Daoy (cell line): ENCODE measurements at regions not wholly inside any gene's neighbourhood (a gene's known extent, or its start where the extent isn't known, plus 50 kb on each side); places are given as distances from the start of the nearest gene placed in this dataset.

ENCODE experiments used
- DNase-seq: peaks from one replicate; pipeline ENCODE4 v3.0.0-alpha.2; 2015; ENCODE audit warnings: low read depth

DNA sequence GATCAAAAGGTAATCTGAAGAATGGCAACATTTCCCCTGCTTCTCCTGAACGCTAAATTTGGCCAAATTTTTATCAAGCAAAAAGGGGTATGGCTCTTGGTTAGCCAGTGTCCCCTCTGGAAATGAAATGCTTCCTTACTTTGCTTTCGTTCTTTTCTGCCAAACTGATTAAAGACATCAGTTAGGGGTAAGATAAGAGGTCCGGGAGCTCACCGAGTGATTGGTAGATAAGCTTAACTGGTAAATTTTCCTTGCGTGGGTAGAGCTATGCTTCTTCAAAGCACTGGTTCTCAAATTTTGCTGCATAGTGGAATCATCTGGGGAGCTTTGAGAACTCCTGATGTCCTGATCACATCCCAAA, 62.7 kb upstream of the MAPRE2 start:
- DNase-seq, result no peak

DNA sequence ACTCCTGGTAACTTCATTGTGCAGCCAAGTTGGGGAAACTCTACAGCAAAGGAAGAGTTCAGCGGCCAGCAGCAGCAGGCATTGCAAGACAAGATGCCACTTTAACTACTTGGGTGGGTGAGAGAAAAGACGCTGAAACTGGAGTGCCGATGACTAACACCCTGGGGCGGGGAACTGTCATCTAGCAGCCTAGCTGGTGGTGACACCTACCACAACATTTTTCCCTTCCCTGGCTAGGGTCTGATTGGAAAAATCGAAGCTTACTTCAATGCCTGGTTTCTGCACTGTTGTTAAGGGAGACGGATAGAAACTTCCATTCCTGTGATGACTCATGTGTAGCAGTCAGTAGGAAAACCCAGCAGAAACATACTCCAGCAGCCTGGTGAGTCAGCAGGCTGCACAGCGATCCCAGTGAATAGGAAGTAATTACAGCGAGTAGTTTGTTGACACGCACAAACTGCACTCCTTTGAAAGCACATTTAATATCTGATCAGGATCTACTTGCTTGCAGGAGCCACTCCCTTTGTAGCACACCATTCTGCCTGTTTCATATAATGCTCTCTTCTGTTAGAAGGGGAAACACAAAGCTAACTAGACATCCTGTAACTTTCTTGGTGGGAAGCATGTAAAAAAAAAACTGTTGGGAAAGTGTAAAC, 62.1 kb upstream of the MAPRE2 start:
- DNase-seq, result peak; percentile 93

DNA sequence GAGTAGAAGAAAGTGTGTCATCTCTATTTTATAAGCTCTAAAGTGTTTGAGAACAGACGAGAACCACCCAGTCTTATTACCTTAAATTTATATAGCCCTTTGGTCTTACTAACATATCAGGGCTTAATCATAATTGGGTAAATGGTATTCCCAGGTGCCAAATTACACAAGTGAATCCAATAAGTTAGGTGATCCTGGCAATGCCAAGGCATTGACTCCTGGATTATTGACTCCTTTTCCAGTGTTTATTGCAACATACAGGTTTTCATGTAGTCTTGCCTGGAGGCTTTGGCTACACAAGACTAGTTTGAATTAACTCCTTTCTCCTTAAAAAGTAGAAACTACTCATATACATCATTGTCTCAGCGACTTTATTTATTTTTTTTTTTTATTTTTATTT, 59.7 kb upstream of the MAPRE2 start:
- no peak for DNase-seq

- no peak for DNase-seq
Observed at GRCh38 chr18:34985963-34986362, 55.2 kb upstream of the MAPRE2 start.

DNA sequence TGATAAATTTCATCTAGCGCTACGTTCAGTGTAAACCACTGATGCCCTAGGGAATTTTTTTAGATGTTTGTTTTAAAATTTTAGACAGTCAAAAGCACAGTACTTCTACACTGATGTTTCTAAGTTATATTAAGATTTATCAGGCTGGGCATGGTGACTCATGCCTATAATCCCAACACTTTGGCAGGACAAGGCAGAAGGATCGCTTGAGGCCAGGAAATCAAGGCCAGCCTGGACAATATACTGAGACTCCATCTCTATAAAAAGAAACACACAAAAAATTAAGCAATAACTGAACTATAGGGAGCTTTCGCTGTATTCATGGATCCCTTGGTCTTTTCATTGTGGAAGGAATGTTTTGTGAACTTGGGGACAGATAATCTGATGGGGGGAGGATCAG, 50.6 kb upstream of the MAPRE2 start:
- DNase-seq, result peak; percentile 16

DNA sequence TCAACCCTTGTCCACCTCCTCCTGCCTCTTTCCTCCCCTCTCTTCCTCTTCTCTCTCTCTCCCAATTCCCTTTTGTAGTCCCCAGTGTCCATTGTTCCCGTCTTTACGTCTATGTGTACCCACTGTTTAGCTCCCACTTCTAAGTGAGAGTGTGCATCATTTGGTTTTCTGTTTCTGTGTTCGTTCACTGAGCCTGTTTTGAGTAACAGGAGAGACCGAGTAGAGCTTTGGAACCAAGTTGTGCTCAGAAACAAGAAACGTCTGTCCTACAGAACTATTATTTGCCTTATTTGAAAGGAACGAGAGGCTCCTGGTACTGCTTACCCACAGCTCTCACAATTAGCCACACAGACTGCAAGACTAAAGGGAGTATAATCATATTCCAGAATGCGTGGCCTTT, 50.1 kb upstream of the MAPRE2 start:
- DNase-seq, result no peak
